Activated naive CD8-positive, alpha-beta T cell treated with anti-CD3 and anti-CD28 coated beads for 36 hours (primary cell): ENCODE measurements at regions not wholly inside any gene's neighbourhood (a gene's known extent, or its start where the extent isn't known, plus 50 kb on each side); places are given as distances from the start of the nearest gene placed in this dataset.
"Not testable (repeated sequence)": the region's sequence is repeated elsewhere in the genome, so short reads cannot be mapped to it uniquely, and the experiment has no call there.

Experiments used
- DNase-seq: peaks from one replicate; pipeline ENCODE4 v3.0.0; 2021
- H3K27ac Mint-ChIP-seq: one replicate; pipeline ENCODE4 v1.8.0; 2022; ENCODE audit warnings: mild to moderate bottlenecking, moderate library complexity, mixed read lengths
- H3K27me3 Mint-ChIP-seq: one replicate; pipeline ENCODE4 v1.8.0; 2022; ENCODE audit warnings: mild to moderate bottlenecking, mixed read lengths
- H3K36me3 Mint-ChIP-seq: one replicate; pipeline ENCODE4 v1.8.0; 2021; ENCODE audit warnings: mild to moderate bottlenecking, mixed read lengths
- H3K4me1 Mint-ChIP-seq: one replicate; pipeline ENCODE4 v1.8.0; 2021; ENCODE audit warnings: mixed read lengths
- H3K4me3 Mint-ChIP-seq: one replicate; pipeline ENCODE4 v1.8.0; 2022; ENCODE audit warnings: mild to moderate bottlenecking, moderate library complexity, mixed read lengths
- H3K9me3 Mint-ChIP-seq: one replicate; pipeline ENCODE4 v1.8.0; 2022; ENCODE audit warnings: mixed read lengths

- DNase-seq, result no peak
- Mint-ChIP-seq H3K27ac (no peak overlapping the region), H3K9me3 (no peaks in the 10 kb centered on the region), H3K4me1 (no peaks in the 10 kb centered on the region), H3K36me3 (no peaks in the 10 kb centered on the region), H3K27me3 (no peaks in the 10 kb centered on the region), H3K4me3 (no peak overlapping the region)
These were observed 181.8 kb downstream of the DSC3 start for GRCh38 chr18:30860741-30861140.

- no peaks in the 10 kb centered on the region for H3K4me1 Mint-ChIP-seq
- no peaks in the 10 kb centered on the region for H3K36me3 Mint-ChIP-seq
- no peak overlapping the region for H3K27ac Mint-ChIP-seq
- no peak for DNase-seq
- H3K27me3 Mint-ChIP-seq, result no peaks in the 10 kb centered on the region
- H3K4me3 Mint-ChIP-seq, result no peak overlapping the region
- H3K9me3 Mint-ChIP-seq, result no peaks in the 10 kb centered on the region
These were observed 183.5 kb downstream of the DSC3 start for GRCh38 chr18:30859036-30859435.

- Mint-ChIP-seq H3K27ac (no peak overlapping the region), H3K27me3 (no peaks in the 10 kb centered on the region)
These were observed 184.0 kb downstream of the DSC3 start for GRCh38 chr18:30858560-30858959.

GRCh38 chr18:30855762-30856161 is 186.8 kb downstream of the DSC3 start:
- Mint-ChIP-seq H3K27ac (no peak overlapping the region), H3K36me3 (no peaks in the 10 kb centered on the region), H3K27me3 (no peaks in the 10 kb centered on the region), H3K9me3 (no peaks in the 10 kb centered on the region), H3K4me3 (no peak overlapping the region), H3K4me1 (no peaks in the 10 kb centered on the region)
- no peak for DNase-seq

More at GRCh38 chr18:30858560-30858959, 184.0 kb downstream of the DSC3 start:
- H3K4me3 Mint-ChIP-seq, result no peak overlapping the region
- no peaks in the 10 kb centered on the region for H3K4me1 Mint-ChIP-seq
- no peaks in the 10 kb centered on the region for H3K36me3 Mint-ChIP-seq
- DNase-seq, result no peak
- no peaks in the 10 kb centered on the region for H3K9me3 Mint-ChIP-seq

- H3K4me1 Mint-ChIP-seq, result no peaks in the 10 kb centered on the region
- no peak overlapping the region for H3K4me3 Mint-ChIP-seq
- DNase-seq, result no peak
- no peaks in the 10 kb centered on the region for H3K9me3 Mint-ChIP-seq
- H3K36me3 Mint-ChIP-seq, result no peaks in the 10 kb centered on the region
- no peak overlapping the region for H3K27ac Mint-ChIP-seq
- H3K27me3 Mint-ChIP-seq, result no peaks in the 10 kb centered on the region
These were observed 189.6 kb downstream of the DSC3 start for GRCh38 chr18:30852980-30853379.

- Mint-ChIP-seq H3K4me3 (no peak overlapping the region), H3K27me3 (no peaks in the 10 kb centered on the region), H3K4me1 (no peaks in the 10 kb centered on the region), H3K36me3 (no peaks in the 10 kb centered on the region), H3K27ac (no peak overlapping the region), H3K9me3 (peaks cover under 1% of the 10 kb centered on the region)
- no peak for DNase-seq
These were observed 190.0 kb downstream of the DSC3 start for GRCh38 chr18:30852541-30852940.

- H3K9me3 Mint-ChIP-seq, result peaks cover 14% of the 10 kb centered on the region
- H3K36me3 Mint-ChIP-seq, H3K4me3 Mint-ChIP-seq, H3K27me3 Mint-ChIP-seq, DNase-seq, H3K4me1 Mint-ChIP-seq, H3K27ac Mint-ChIP-seq: not testable (repeated sequence)
These were observed 203.4 kb downstream of the DSC3 start for GRCh38 chr18:30839056-30839561.

GRCh38 chr18:30828700-30829099 is 213.8 kb downstream of the DSC3 start:
- H3K27me3 Mint-ChIP-seq, result no peaks in the 10 kb centered on the region
- H3K4me3 Mint-ChIP-seq, result no peak overlapping the region

GRCh38 chr18:30819619-30820018 is 222.9 kb downstream of the DSC3 start:
- no peak for DNase-seq
- no peak overlapping the region for H3K4me3 Mint-ChIP-seq
- H3K27me3 Mint-ChIP-seq, result no peaks in the 10 kb centered on the region
- no peaks in the 10 kb centered on the region for H3K4me1 Mint-ChIP-seq
- no peaks in the 10 kb centered on the region for H3K36me3 Mint-ChIP-seq
- H3K9me3 Mint-ChIP-seq, result peaks cover 6% of the 10 kb centered on the region
- H3K27ac Mint-ChIP-seq, result no peak overlapping the region

More at GRCh38 chr18:30828700-30829099, 213.8 kb downstream of the DSC3 start:
- Mint-ChIP-seq H3K36me3 (peaks cover 1% of the 10 kb centered on the region), H3K9me3 (peaks cover 4% of the 10 kb centered on the region), H3K27ac (no peak overlapping the region), H3K4me1 (no peaks in the 10 kb centered on the region)
- no peak for DNase-seq

GRCh38 chr18:30814446-30814845 is 228.1 kb downstream of the DSC3 start:
- Mint-ChIP-seq H3K9me3 (peaks cover 7% of the 10 kb centered on the region), H3K4me3 (no peak overlapping the region), H3K36me3 (no peaks in the 10 kb centered on the region), H3K4me1 (no peaks in the 10 kb centered on the region), H3K27me3 (no peaks in the 10 kb centered on the region), H3K27ac (no peak overlapping the region)
- no peak for DNase-seq

GRCh38 chr18:30811580-30811979 is 231.0 kb downstream of the DSC3 start:
- Mint-ChIP-seq H3K27ac (no peak overlapping the region), H3K4me3 (no peak overlapping the region), H3K36me3 (no peaks in the 10 kb centered on the region), H3K4me1 (no peaks in the 10 kb centered on the region), H3K9me3 (peaks cover 1% of the 10 kb centered on the region), H3K27me3 (no peaks in the 10 kb centered on the region)
- no peak for DNase-seq

GRCh38 chr18:30810580-30810979 is 232.0 kb downstream of the DSC3 start:
- peaks cover 1% of the 10 kb centered on the region for H3K9me3 Mint-ChIP-seq
- no peak overlapping the region for H3K27ac Mint-ChIP-seq
- no peak overlapping the region for H3K4me3 Mint-ChIP-seq
- H3K4me1 Mint-ChIP-seq, result no peaks in the 10 kb centered on the region
- no peaks in the 10 kb centered on the region for H3K36me3 Mint-ChIP-seq
- no peak for DNase-seq
- H3K27me3 Mint-ChIP-seq, result no peaks in the 10 kb centered on the region

GRCh38 chr18:30806823-30807222 is 235.7 kb downstream of the DSC3 start:
- no peak for DNase-seq
- Mint-ChIP-seq H3K4me1 (no peaks in the 10 kb centered on the region), H3K27me3 (no peaks in the 10 kb centered on the region), H3K9me3 (peaks cover 1% of the 10 kb centered on the region), H3K36me3 (no peaks in the 10 kb centered on the region), H3K4me3 (no peak overlapping the region), H3K27ac (no peak overlapping the region)

- H3K9me3 Mint-ChIP-seq, result no peaks in the 10 kb centered on the region
- H3K4me3 Mint-ChIP-seq, result no peak overlapping the region
- H3K36me3 Mint-ChIP-seq, result no peaks in the 10 kb centered on the region
- no peak for DNase-seq
- no peak overlapping the region for H3K27ac Mint-ChIP-seq
- H3K27me3 Mint-ChIP-seq, result no peaks in the 10 kb centered on the region
- H3K4me1 Mint-ChIP-seq, result no peaks in the 10 kb centered on the region
These were observed 241.7 kb downstream of the DSC3 start for GRCh38 chr18:30800800-30801199.

- H3K36me3 Mint-ChIP-seq, result no peaks in the 10 kb centered on the region
- peaks cover 5% of the 10 kb centered on the region for H3K9me3 Mint-ChIP-seq
- no peaks in the 10 kb centered on the region for H3K27me3 Mint-ChIP-seq
- H3K4me3 Mint-ChIP-seq, result no peak overlapping the region
- DNase-seq, result no peak
- H3K27ac Mint-ChIP-seq, result no peak overlapping the region
- no peaks in the 10 kb centered on the region for H3K4me1 Mint-ChIP-seq
These were observed 250.5 kb downstream of the DSC3 start for GRCh38 chr18:30792051-30792450.

GRCh38 chr18:30788411-30788991 is 254.0 kb downstream of the DSC3 start:
- H3K9me3 Mint-ChIP-seq, result peaks cover 10% of the 10 kb centered on the region
- H3K27me3 Mint-ChIP-seq, H3K4me3 Mint-ChIP-seq, DNase-seq, H3K36me3 Mint-ChIP-seq, H3K4me1 Mint-ChIP-seq, H3K27ac Mint-ChIP-seq: not testable (repeated sequence)
